NCI-H128 (cell line): ENCODE measurements at regions not wholly inside any gene's neighbourhood (a gene's known extent, or its start where the extent isn't known, plus 50 kb on each side); places are given as distances from the start of the nearest gene placed in this dataset.

Experiments used
- DNase-seq: peaks from one replicate; lab custom pipeline; 2025; ENCODE audit not compliant: unreplicated experiment; lab: John Stamatoyannopoulos, UW

DNA sequence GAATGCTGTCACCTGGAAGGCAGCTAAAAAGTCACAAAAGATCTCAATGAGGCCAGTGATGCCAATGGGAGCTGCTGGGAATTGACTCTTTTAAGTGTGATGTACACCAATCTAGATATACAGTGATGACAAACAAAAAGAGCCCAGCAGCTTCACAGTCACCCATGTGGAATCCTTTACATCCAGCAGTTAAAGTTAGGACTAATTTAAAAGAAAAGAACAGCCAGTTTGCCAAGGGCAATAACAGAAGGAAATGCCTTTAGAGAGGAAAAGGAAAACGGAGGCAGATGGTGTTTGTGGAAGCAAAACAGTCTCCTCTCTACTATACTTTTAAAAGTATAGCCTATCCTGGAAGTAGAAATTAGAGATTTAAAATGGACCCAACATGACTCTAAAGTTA is 873.5 kb downstream of the EPHA7 start:
- no peak for DNase-seq

DNA sequence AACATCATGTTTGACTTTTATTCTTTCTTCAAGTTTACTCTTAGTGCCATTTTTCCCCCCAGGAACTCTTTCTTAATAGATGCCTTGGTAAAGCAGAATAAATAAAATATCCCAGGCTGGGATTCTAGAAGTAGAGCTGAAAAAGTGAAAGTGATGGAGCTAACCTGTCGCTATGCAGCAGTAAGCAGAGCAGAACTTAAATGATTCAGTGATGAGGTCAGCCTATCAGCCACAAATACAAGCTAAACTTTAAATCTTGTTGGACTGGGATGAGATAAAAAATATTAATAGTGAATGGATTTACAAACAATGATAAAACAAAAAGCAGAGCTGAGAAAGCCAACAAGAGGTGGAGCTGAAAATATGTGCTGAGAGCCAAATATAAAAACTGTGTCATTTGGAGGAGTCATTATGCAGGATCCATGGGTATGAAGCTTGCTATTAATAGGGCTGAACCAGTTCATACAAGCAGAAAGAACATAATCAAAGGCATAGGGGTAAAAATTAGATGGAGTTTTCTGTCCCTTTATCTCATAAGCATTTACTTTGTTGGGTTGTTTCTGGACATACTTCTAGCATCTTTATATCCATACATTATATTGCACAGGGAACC is 877.8 kb downstream of the EPHA7 start:
- DNase-seq = no peak

DNA sequence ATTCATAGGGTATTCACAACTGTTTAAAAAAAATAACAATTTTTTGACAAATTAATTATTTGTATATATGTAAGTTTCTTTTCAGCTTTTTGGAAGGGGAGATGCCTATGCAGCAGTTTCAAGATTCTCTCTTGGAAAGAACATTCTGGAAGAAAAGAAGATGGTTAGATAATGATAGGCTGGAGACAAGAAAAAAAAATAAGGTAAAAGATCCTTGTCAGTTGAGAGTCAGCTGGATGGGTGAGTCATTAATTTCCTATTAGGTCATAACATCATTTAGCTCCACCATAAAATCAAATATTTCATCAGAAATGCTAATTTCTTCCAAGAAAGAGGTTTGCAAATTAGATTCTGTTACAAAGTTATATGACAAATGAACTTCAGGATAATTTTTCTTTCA is 880.4 kb downstream of the EPHA7 start:
- no peak for DNase-seq

DNA sequence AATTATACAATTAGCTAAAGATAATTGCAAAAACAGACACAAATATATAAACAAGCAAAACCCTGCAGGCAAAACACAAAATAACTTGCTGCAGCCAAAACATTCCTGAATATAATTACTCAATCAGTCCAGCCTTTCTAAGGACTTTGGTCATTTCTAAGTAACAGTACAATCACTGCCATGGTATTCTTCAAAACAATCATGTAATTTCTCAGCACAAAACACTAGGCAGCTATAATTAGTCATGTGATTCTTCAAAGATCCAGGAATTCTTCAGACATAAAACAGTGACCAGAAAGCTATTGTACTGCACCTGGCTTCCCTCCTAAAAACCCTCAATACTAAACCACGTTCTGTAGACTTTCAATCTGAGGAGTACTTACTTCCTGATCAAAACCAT is 881.1 kb downstream of the EPHA7 start:
- DNase-seq = no peak

DNA sequence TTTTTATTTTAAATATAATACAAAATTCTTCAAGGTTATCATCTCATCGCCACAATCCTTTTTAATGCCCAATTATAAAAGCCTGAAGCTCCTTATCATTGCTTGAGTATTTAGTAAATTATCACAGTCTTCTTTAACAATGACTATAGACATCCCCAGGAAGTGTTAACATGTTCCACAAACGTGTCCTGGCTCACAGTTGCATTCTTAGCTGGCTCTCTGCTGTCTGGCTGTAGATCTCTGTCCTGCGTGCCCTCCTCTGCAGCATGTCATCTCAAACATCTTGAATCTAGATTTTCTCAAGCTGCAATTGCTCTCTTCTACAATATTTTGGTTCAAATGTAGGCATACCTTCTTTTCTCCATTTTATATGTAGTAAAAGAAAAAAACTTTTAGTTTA is 885.2 kb downstream of the EPHA7 start:
- DNase-seq = no peak

DNA sequence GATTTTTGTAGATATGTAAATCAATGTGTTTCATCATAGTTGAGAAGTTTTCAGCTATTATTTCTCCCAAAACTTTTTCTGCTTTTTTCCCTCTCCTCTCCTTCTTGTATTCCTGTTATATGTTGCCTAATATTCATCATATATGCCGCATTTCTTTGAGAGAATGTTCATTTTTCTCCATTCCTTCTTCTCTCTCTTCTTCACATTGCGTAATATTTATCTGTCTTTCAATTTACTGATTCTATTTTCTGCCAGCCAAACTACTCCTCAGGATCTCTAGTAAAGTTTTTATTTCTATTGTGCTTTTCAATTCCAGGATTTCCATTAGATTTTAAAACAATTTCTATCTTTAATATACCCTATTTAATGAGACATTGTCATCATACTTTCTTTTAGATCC is 896.8 kb downstream of the EPHA7 start:
- DNase-seq = no peak

DNA sequence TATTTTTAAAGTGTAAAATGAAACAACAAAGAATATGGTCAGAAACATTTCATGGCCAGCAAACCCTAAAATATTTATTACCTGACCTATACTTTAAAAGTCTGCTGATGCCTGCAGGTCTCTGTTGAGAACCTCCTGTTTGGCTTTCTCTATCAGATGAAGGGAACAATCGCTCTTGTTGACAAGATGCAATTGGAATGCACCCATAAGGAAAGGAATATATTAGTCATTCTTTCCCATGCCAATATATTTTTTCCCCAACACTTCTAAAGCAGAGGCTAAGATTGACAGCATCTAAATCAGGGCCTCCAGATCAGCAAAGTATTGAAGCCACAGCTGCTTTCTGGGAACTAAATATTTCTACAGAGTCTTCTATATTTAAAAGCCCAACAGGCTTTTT is 897.8 kb downstream of the EPHA7 start:
- DNase-seq = no peak

DNA sequence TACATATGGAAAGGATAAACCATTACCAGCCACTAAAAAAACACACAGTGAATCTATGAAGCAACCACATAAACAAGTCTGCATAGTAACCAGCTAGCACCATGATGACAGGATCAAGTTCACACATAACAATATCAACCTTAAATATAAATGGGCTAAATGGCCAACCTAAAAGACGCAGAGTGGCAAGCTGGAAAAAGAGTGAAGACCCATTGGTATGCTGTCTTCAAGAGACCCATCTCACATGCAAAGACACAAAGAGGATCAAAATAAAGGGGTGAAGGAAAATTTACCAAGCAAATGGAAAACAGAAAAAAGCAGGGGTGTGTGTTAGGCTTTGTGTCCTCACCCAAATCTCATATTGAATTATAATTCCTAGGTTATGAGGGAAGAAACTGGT is 909.2 kb downstream of the EPHA7 start:
- DNase-seq = no peak

DNA sequence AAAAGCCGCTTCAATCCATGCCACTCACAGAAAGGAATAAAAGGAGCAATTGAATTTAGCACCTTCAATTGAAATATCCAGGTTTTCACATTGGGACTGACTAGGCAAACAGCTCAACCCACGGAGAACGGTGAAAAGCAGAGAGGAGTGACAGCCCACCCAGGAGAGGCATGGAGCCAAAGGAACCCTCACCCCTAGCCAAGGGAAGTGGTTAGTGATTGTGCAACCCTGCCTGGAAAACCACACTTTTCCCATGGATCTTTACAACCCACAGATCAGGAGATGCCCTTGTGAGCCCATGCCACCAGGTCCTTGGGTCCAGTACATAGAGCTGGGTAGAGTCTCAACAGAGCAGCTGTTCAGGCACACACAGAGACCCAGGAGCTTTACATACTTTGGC is 911.8 kb downstream of the EPHA7 start:
- no peak for DNase-seq

DNA sequence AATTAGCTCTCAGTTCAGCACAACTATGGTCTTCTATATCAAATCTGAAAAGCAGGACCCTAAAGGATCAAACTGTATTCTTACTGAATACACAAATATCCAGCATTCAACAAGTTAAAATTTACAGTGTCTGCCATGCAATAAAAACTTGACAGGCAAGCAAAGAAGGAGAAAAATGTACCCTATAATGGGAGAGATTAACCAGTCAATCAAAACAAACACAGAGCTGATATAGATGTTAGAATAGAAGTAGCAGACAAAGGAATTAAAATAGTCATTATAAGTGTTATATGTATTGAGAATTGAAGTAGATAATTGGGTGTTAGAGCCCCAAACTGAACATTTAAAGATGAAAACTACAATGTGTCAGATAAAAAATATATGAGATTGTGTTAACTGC is 914.9 kb downstream of the EPHA7 start:
- no peak for DNase-seq

DNA sequence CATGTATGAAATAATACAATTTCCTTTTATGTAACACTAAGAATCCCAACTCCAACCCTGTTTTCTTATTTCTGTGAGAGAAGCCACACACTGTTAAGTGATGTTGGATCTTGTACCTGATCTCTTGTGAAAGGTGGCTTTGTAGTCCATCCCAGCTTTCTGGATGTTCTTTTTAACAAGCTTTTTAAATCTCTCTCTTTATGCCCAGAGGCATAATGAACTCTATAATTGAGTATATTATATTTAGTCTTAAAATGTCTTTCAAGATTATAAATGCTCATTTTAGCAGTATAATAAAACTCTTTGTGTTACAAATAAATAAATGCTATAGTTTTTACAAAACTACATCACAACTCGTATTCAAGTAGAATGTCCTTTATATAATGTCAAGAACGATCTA is 922.1 kb downstream of the EPHA7 start:
- DNase-seq = no peak

DNA sequence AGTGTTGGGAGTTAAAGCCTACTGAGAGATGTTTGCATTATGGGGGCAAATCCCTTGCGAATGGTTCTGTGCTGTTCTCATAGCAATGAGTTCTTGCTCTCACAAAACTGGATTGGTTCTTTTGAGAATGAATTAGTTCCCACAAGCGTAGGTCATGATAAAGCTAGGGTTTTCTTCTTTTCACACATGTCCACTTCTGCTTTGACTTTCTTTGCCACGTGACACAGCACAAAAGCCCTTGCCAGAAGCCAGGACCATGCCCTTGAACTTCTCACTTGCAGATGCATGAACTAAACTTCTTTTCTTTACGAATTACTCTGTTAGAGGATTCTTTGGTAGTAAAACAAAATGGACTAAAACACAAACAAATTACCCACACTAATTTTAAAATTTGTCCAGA is 922.8 kb downstream of the EPHA7 start:
- DNase-seq = no peak

DNA sequence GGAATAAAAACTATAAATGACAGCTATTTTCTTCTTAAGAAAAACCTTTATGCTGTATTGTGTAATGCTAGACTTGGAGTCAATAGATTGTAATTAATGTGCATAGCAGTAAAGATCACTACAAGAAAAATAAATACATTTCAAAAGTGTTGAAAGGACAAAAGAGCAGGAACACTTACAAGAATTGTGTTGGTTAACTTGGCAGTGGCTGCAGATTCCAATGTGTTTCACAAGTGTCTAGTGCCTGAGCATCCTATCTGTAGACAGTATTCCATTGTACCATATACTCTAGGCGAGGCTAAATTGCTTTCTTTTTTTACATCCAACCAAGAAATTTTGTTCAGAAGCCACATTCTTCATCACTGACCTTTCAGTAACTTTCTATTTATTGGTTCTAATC is 924.1 kb downstream of the EPHA7 start:
- no peak for DNase-seq

DNA sequence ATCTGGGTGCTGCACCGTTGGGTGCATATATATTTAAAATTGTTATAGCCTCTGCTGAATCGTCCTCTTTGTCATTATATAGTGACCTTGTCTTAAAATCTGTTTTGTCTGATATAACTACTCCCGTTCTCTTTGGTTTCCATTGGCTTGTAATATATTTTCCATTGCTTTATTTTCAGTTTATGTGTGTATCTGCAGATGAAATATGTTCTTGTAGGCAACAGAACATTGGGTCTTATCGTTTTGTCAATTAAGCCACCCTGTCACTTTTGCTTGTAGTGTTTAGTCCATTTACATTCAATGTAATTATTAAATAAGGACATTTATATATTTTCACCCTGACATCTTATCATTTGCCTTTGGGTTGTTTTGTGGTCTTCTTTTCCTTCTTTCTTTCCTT is 933.9 kb downstream of the EPHA7 start:
- no peak for DNase-seq

DNA sequence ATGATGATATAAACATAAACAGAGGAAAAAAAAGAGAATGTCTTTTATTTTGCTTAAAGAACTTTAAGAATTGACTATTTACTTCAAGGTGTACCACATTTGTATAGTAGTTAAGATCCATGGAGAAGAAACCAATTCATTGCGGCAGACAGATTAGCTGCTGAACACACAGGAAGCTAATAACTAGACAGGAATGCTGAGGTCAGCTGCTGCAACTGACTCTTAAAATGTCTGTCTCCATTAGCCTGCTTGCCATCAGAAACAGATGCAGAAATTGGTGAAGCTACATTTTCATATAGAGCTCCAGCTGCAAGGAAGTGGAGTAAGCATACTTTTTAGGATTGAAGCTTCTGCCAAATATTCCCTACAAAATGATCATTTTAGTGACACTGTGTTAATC is 939.5 kb downstream of the EPHA7 start:
- DNase-seq = no peak

DNA sequence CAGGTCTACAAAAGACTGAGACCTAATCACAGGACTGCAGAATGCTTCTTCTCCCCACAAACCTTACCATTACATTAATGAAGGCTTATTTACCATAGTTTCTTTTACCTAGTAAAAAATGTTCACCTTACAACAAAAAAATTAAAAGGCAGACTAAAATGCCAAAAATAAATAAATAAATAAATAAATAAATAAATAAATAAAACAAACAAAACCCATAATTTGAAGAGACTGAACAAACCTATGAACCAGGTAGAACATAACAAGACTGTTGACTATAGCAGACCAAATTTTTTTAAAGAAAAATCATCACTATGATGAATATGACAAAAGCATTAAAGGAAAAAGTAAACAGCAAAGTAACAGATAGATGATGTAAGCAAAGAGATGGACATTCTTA is 946.3 kb downstream of the EPHA7 start:
- DNase-seq = no peak

DNA sequence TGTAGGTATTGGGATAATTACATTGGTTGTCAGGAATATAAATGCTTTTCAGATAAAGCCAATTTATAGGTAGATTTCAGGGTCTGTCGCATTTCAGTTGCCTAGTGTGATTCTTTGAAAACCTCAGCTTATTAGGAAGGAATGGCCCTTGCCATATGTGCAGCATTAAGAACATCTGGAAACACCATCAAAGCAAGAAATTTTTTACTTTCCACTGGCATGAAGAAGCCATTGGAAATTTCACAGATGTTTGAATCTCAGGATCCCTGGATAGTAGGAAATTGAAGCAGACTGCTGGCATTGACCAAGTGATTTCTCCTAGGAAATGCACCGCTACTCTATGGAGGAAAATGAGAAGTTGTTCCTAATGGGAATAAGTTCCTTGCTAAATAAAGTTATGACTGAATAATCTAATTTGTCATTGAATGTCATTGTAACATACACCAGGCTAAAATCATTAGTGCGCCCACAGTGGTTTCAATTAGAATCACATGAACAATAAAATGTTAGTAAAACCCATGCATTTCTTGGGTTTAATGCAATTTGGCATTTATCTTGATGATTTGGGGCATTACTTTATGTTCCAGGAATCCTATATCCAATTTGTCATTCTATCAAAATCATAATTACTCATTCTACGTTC is 950.1 kb downstream of the EPHA7 start:
- no peak for DNase-seq

DNA sequence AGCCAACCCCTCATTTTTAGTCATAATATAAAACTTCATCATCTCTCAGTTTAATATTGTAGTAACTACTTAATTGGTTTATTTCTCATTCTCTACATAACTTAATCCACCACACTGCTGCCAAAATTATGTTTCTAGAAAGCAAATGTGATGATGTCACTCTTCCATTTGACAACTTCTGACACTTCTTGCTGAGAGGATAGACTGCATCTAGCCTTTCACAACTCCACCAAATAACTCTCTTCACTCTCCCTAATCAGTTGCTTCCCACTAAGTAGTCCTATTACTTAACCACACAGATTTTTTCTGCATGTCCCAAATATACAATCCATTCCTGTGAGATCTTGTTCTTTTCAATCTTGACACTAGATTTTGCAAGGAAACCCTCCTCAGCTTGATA is 951.3 kb downstream of the EPHA7 start:
- DNase-seq = no peak

DNA sequence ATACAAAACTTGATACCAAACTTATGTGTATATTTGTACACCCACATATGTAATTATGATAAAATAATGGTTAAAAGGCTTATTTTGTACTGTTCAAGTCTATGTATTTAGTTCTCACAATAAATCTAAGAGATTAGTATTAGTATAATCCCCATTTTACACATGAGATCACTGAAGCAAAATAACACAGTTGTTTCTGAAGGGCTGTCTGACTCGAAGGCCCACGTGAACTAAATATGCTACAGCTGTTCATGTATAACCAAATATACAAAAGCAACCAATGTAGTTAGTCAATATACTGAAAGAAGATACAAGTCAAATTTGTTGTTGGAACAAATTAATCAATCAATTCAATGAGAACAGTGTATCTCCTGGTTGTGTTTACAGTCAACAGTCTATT is 959.2 kb downstream of the EPHA7 start:
- DNase-seq = no peak

DNA sequence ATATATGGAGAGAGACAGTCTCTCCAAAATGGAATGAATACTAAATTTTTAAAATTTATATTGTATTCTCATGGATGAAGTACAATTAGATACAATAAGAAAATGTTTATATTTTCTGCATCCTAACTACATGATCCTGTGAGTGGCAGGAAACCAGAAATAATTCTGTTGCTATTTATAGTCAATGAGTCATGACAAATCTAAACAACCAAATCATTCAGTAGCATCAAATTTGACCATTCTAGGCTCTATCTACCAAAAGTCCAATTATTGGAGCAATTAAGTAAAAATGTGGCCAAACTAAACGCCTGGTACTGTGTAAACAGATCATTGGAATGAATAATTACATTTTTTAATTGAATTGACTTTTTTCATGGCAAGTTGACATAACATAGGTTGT is 959.8 kb downstream of the EPHA7 start:
- DNase-seq = no peak

DNA sequence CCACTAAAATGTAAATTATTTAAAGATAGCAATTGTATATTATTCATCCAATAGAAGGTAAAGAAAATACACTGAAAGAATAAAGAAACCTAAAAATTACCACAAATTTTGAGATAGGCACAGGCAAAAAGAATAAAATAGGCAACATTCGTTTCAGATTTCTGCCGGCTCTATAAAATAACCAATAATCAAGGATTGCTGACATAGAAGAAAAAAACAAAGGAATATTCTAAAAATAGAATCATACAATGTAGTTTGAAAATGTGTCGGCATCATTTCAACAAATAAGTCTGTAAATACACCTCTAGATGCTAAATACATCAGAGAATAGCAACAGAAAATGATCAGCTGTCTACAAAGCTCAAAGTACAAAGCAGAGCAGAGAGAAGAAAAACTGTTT is 973.3 kb downstream of the EPHA7 start:
- no peak for DNase-seq

DNA sequence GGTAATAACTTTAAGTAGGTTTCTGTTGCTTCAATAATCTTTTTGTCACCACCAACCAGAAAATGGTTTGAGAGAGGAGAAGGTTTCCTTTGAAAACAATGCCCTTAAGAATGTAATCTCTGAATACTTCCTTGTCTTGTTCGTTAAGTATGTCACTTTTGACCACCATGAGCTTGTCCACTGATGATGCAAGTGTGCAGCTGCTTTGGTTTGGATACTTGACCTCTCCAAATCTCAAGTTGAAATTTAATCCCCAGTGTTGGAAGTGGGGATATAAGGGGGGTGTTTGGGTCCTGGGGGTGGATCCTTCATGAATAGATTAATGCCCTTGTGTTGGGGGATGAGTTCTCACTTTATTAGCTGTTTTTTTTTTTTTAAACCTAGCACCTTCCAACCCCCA is 985.4 kb downstream of the EPHA7 start:
- no peak for DNase-seq

DNA sequence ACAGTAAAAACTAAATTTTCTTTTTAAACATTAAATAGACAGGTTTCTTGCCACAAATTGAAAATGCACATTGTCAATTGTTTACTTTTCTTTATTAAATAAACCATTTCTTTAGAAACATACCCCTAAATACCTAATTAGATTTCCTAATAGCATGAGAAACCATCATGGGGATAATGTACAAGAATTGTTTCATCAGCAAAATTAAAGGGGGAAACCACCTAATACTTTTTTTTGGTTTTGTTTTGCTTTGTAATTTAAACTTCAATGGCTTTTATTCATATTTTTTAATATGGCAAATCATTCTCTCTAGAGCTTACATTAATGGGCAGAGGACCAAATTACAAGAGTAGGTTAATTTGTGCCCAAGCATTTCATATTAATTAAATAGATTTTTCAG is 987.9 kb downstream of the EPHA7 start:
- DNase-seq = no peak
